SJCRH30 (cell line): ENCODE measurements at regions not wholly inside any gene's neighbourhood (a gene's known extent, or its start where the extent isn't known, plus 50 kb on each side); places are given as distances from the start of the nearest gene placed in this dataset.
A peak's percentile ranks its signal among the peaks of the same experiment; 100 is the strongest.

Experiments used
- DNase-seq, 2 experiments: peaks; one replicate each; pipeline ENCODE4 v3.0.0-alpha.2; 2015 to 2020
- H3K27ac ChIP-seq: fragments of 250-450 bp; sonication (Bioruptor Pico); 2 replicates; pipeline ENCODE4 v1.5.1; 2020; ENCODE audit warnings: mild to moderate bottlenecking, moderate library complexity
- H3K27me3 ChIP-seq: fragments of 250-450 bp; sonication (Bioruptor Pico); 2 replicates; pipeline ENCODE4 v1.5.1; 2020; ENCODE audit warnings: mild to moderate bottlenecking, moderate library complexity
- H3K36me3 ChIP-seq: fragments of 250-450 bp; sonication (Bioruptor Pico); 2 replicates; pipeline ENCODE4 v1.5.1; 2020; ENCODE audit warnings: mild to moderate bottlenecking, moderate library complexity
- H3K4me1 ChIP-seq: fragments of 250-450 bp; sonication (Bioruptor Pico); 2 replicates; pipeline ENCODE4 v1.5.1; 2020; ENCODE audit warnings: mild to moderate bottlenecking, moderate library complexity
- H3K4me3 ChIP-seq: fragments of 250-450 bp; sonication (Bioruptor Pico); 2 replicates; pipeline ENCODE4 v1.5.1; 2020; ENCODE audit warnings: mild to moderate bottlenecking, moderate library complexity
- H3K9me3 ChIP-seq: fragments of 250-450 bp; sonication (Bioruptor Pico); replicated peaks from 2 replicates; pipeline ENCODE4 v1.5.1; 2020; ENCODE audit warnings: mild to moderate bottlenecking, moderate library complexity

DNA sequence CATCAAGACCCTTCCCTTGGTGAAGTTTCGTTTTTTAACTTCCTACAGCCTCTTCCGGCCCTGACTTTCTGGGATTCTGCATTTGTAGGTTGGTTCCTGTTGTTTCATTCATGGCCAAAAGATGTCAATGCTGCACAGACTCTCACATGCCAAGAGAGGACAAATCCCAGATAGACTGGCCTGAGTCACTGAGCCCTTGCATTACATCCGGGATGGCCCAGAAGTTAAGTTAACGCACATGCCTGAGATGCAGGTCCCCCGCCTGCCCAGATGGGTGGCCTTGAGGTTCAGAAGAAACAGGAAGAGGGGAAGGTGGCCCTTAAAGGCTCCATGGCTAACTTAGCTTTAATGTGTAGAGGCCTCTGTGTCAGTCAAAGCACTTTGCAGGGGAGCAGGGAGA lies 51.6 kb upstream of the SRGAP3 start:
- no peaks in the 10 kb centered on the region for H3K4me1 ChIP-seq
- H3K36me3 ChIP-seq: no peaks in the 10 kb centered on the region
- no peak overlapping the region for H3K4me3 ChIP-seq
- no peak for DNase-seq
- no peaks in the 10 kb centered on the region for H3K9me3 ChIP-seq
- H3K27ac ChIP-seq: no peak overlapping the region
- no peaks in the 10 kb centered on the region for H3K27me3 ChIP-seq

DNA sequence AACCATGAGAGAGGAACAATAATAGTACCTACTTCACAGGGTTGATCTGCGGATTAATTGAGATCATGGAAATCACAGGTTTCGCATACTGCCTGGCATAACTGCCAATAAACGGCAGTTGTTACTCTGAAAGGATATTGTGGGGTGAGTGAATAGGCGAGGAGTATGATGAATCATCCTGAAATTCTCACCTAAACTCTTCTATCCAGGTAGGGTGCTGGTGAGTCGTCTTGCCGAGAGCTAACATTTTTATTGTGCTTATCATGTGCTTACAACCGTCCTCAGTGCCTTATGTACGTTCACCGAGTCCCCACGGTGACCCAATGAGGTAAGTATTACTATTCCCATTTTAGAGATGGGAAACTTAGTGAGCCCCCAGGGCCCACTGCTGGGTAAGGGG lies 52.4 kb upstream of the SRGAP3 start:
- H3K4me3 ChIP-seq: no peak overlapping the region
- H3K27me3 ChIP-seq: no peaks in the 10 kb centered on the region
- no peaks in the 10 kb centered on the region for H3K9me3 ChIP-seq
- DNase-seq: no peak
- no peak overlapping the region for H3K27ac ChIP-seq
- H3K36me3 ChIP-seq: no peaks in the 10 kb centered on the region
- no peaks in the 10 kb centered on the region for H3K4me1 ChIP-seq

DNA sequence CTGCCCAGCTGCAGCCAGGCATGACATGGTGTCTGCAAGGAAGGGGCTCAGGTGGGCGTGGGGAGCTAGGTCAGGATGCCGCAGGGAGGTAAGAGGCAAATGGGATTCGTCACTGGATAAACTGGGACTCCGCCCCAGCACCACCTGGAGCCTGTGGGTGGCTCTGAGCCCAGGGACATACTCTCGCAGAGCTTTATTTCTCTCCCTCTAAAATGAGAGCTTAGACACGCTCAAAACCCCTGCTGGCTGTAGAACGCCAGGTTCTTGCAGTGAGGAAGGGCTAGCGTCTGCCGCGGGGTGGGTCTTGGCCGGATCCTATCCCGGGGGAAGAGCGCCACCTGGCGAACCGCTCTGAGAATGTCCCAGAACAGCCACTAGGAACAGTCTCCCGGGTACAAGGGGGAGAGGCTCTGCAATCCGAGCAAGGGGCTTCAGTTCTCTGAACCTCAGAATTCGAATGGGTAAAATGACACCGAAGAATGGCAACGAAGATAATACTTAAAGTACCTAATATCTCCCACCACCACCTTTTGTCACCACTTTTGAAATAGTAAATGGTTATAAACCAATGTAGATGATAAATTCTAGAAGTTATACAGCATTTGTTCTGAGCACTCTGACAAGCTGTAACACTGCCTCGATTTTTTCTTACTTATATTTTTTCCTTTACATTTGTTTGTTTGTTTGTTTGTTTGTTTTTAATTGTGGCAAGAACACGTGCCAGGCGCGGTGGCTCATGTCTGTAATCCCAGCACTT lies 53.2 kb upstream of the SRGAP3 start:
- DNase-seq: peak; percentile 73 to 88
- Histone ChIP-seq H3K4me1 (no peaks in the 10 kb centered on the region), H3K9me3 (no peaks in the 10 kb centered on the region)

DNA sequence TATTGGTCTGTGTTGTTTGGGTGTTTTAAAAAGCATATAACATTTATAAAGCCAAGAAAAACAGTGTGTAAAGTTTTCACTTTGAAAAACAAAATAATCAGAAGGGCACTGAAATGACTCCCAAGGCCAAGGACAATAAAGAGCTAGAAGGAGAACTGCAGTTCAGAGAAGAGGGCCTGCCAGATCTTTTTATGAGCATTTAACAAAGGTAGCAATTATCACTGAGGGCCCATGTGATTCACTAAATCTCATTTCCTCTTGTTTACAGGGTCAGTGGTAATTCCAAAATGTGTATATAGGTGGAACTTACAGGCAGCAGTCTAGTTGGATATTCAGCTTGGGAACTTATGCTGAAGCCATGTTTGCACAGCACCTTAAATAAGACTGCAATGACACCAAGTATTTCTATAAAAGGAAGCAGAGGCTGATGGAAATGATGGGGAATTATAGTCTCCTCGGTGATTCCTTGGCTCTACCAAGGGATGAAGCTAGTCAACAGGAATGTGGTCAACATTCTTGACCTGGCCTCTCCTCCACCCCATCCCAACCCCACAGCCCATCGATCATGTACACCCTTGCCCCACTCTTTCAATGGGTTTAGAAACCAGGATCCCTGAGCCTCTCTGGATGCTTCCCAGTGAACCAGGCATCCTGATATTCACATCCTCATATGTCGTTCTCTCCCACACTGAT lies 54.4 kb upstream of the THUMPD3 start:
- Histone ChIP-seq H3K4me1 (no peaks in the 10 kb centered on the region), H3K27ac (no peak overlapping the region), H3K9me3 (no peaks in the 10 kb centered on the region), H3K36me3 (no peaks in the 10 kb centered on the region), H3K4me3 (no peak overlapping the region), H3K27me3 (peaks cover 10% of the 10 kb centered on the region; the same call in 1 of the 2 replicates)
- no peak for DNase-seq

More for the DNA sequence above, 53.2 kb upstream of the SRGAP3 start:
- H3K27me3 ChIP-seq: no peaks in the 10 kb centered on the region
- H3K4me3 ChIP-seq: no peak overlapping the region
- no peaks in the 10 kb centered on the region for H3K36me3 ChIP-seq
- no peak overlapping the region for H3K27ac ChIP-seq

DNA sequence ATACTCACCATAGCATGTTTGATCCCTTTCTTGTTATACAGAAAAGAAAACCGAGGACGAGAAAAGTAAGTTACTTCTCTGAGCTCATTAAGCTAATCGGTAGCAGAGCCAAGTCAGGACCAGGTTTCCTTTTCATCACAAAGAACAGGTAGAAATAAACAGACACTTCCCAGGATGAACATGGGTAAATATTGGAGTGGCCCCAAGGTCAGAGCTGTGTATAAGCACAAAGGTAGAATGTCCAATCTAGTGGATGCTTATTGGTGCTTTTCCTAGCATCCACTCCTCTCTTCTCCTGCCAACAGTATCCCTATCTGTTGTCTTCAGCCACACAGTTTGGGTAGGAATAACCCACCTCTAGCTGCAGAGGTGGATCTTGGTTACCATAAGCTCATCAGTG lies 52.8 kb upstream of the THUMPD3 start:
- no peak overlapping the region for H3K27ac ChIP-seq
- no peaks in the 10 kb centered on the region for H3K36me3 ChIP-seq
- DNase-seq: no peak
- no peaks in the 10 kb centered on the region for H3K4me1 ChIP-seq
- no peaks in the 10 kb centered on the region for H3K9me3 ChIP-seq
- H3K4me3 ChIP-seq: no peak overlapping the region
- peaks cover 10% of the 10 kb centered on the region; the same call in 1 of the 2 replicates for H3K27me3 ChIP-seq

DNA sequence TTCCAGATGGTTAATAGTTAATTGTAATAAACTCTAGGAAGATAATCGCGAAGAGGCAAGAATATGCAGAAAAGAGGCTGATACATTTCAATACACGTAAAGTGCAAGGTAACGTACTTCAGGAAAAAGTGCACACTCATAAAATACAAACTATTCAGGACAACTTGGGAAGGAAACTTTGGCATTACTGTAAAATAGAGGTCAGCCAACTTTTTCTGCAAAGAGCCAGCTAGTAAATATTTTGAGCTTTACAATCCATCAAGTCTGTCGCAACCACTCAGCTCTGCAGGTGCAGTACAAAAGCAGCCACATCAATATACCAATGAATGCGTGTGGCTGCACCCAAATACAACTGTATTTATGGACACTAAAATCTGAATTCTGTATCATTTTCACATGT lies 51.6 kb upstream of the THUMPD3 start:
- peaks cover 16% of the 10 kb centered on the region for H3K27me3 ChIP-seq
- no peak for DNase-seq
- H3K36me3 ChIP-seq: no peaks in the 10 kb centered on the region; the same call in 1 of the 2 replicates
- no peak overlapping the region for H3K27ac ChIP-seq
- no peak overlapping the region for H3K4me3 ChIP-seq
- no peaks in the 10 kb centered on the region for H3K9me3 ChIP-seq
- H3K4me1 ChIP-seq: no peaks in the 10 kb centered on the region
